ENCODE measurements at regions not wholly inside any gene's neighbourhood (a gene's known extent, or its start where the extent isn't known, plus 50 kb on each side); places are given as distances from the start of the nearest gene placed in this dataset.

GRCh38 chr14:30230719-30231118 is 303.1 kb upstream of the PRKD1 start:
- TF ChIP-seq YY1 (IDR thresholded peaks at IDR 0.05; ENCODE audit: insufficient read depth, insufficient read length) = no peak
- no peak for TF ChIP-seq ZNF274 (IDR thresholded peaks at IDR 0.05; ENCODE audit: low read depth, low read length)

All from NT2/D1 (cell line).